NCI-H774 (cell line): ENCODE measurements at regions not wholly inside any gene's neighbourhood (a gene's known extent, or its start where the extent isn't known, plus 50 kb on each side); places are given as distances from the start of the nearest gene placed in this dataset.
"Not testable (repeated sequence)": the region's sequence is repeated elsewhere in the genome, so short reads cannot be mapped to it uniquely, and the experiment has no call there.

Experiments
- DNase-seq: peaks from one replicate; lab custom pipeline; 2025; lab: John Stamatoyannopoulos, UW

DNA sequence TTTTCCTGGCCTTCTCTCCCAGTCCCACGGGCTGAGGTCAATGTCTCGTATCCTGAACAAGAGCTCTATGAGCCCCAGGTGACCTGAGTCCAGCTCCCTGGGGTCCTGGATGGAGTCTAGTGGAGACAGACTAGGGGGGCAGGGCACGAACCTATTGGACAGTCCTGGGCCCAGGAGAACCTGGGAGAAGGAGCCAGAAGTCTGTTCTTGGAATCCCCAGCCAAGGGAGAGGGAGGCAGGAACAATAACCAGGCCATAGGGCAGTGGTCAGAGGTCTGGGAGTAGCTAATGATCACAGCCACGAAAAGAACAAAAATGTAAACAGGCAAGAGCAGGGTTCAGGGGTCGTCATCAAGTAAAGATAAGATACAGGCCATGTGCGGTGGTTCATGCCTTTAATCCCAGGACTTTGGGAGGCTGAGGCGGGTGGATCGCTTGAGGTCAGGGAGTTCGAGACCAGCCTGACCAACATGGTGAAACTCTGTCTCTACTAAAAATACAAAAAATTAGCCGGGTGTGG, 60.8 kb downstream of the COPRS start:
- no peak for DNase-seq

DNA sequence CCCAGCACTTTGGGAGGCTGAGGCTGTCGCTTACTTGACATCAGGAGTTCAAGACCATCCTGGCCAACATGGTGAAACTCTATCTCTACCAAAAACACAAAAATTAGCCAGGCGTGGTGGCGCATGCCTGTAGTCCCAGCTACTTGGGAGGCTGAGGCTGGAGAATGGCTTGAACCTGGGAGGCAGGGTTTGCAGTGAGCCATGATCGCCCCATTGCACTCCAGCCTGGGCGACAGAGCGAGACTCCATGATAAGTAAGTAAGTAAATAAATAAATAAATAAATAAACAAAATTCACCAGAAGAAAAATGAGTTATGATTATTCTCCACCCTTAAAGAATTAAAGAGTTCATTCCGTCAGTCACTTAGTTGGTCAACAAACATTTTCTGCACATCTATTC, 63.1 kb downstream of the COPRS start:
- not testable (repeated sequence) for DNase-seq

DNA sequence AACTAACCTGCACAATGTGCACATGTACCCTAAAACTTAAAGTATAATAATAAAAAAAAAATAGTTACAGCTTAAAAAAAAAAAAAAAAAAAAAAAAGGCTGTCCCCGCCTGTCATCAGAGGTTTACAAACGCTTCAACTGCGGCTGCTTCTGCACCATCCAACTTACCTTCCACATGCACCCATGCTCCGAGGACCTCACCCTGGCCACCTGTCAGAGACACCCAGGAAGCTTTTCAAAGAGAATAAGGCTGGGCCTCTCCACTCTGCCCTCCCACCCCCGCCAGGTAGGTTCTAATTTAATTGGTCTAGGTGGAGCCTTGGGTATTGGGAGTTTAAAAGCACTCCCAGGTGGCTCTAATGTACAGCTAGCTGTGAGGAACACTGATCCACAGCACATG, 64.9 kb downstream of the COPRS start:
- DNase-seq = no peak

DNA sequence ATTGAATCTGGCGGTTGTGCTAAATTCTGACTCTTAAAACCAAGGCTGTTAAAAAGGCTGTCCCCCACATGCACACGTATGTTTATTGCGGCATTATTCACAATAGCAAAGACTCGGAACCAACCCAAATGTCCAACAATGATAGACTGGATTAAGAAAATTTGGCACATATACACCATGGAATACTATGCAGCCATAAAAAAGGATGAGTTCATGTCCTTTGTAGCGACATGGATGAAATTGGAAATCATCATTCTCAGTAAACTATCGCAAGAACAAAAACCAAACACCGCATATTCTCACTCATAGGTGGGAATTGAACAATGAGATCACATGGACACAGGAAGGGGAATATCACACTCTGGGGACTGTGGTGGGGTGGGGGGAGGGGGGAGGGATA, 65.4 kb downstream of the COPRS start:
- not testable (repeated sequence) for DNase-seq

DNA sequence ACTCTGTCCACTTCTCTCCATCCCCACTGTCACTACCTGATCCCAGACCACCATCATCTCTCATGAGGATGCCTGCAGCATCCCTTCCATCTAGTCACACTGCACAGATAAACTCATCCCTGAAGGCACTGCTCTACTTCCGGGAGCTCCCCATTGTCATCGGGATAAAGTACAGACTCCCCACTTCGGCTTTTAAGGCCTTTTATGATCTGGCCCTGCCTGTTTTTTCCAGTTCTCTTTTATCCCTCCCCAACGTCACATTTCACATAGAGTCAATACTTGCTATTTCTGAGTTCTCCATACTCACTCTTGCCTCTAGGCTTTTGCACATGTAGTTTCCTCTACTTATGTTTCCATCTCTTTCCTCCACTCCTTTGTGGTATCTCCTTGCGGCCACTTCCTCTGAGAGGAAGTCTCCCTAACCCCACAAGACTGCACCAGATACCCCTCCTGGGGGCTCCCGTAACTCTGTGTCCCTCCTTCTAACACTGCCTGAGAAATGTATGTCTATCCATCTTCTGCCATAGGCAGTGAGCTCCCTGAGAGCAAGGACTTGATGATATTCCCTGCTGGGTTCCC, 66.9 kb downstream of the COPRS start:
- no peak for DNase-seq

DNA sequence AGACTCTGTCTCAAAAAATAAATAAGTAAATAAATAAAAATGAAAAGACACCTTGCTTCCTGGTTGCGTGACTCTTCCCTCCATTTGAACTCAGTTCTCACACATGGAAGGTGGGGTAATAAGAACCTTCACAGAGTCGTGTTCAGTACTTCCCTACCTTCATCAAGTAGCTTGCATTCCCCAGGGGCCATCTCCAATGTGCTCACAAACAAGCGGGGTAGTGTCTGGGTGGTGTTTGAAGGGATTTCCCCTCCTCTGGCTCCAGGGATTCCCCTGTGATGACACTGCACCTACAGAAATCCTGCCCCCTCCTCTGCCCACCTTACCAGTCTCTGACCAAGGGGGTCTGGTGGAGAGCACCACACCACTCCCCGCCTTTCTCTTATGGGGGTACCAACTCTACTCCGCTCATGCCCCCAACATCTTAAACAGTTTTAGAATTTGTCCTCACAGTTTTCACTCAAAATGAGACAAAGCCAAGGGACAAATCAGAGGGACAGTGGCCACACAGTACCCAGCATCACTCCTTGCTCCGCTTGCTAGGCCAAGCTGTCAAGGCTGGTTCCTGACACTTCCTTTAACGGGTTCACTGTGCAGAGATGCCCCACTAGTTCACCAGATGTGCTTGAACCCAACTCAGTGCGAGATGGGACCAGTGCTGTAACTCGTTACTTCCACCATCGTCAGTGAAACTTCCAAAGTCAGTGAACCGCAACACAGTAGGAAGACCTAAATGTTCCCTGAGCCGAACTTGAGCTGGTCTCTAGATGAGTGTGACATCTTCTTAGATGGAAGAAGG, 69.1 kb downstream of the COPRS start:
- no peak for DNase-seq

DNA sequence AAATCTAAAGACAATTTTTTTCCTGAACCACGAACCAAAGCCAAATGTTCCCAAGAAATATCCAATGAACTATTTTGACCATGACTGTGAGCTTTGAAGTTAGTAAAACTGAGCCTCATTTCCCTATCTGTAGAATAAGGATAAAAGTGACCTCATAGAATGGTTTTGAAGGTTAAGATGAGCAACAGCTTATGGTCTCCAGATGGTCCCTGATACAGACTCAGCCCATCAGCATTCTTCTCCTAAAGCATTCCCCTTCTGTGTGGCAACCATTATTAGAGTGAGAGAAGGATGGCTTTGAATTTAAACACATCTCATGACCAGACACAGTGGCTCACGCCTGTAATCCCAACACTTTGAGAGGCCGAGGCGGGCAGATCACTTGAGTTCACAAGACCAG, 70.1 kb downstream of the COPRS start:
- no peak for DNase-seq

DNA sequence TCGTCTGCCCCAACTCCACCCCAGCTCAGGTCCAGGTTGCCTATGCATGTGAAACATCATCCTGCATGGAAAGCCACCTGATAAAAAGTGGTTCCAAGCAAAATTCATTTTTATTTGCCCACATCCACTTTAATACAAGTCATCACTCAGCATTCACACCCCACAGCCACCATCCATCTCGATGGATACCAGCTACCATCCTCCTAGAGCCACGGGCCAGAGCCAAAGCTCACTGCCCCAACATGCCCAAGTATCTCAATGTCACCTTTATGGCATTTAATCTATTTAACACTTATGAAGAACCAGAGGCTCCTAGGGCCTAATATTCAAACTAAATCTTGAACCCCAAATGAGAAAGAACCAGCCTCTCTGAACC, 70.5 kb downstream of the COPRS start:
- no peak for DNase-seq

DNA sequence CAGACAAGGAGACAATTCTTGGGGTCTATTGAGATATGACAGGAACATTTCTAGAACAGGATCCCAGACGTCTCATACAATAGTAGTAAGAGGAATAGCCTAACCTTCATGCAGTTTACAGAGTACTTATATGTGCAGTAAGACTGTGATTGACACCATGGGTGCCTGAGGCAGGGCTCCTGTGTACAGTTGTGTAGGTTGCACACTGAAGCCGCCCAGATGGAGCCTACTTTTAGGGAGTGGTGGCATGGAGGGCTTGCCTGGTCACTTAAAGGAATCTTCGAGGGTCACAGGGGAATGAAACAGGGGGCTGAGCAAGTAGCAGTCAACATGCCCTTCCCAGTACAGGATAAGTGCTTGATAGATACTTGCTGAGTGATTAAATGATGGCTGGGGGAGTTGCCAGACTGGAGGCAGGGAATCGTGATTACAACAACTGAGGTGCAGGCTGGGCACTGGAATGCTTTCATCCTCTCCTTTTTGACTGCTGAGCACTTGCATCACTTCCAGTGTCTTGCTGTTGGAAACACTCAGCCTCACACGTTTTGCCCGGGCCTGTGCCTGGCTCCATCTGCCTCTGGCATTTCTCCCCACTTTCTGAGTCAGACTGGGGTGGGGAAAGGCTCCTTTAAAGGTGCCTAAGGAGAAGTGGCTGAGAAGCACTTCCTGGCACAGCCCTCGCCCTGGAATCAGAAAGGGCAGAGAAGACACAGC, 71.0 kb downstream of the COPRS start:
- no peak for DNase-seq

DNA sequence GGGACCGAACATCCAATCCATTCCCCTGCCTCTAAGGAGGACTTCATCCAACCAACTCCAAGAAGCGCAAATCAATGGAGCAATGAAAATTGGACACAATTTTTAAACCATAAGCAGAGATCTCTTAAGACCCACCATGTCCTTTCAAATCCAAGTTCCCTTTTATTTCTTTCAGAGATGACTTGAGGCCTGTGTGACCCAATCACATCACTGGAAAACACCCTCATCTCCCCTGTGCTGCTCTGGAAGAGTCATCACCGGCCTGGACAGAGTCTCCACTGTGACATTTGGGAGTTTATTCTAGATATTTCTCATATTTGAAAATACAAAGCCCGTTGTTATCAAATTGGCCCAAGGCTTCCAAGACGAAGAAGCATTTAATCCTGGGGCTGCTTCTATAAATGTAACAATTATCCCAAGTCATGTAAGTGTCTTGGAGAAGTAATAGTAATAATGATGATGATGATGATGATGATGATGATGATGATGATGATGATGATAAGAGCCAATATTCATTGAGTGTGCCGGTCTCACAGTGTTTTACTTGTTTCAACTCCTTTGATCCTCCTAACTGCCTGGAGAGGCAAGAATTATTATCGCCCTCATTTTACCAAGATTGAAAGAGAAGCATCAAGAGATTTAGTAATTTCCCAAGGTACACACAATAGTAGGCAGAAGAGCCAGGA, 72.1 kb downstream of the COPRS start:
- DNase-seq = no peak

DNA sequence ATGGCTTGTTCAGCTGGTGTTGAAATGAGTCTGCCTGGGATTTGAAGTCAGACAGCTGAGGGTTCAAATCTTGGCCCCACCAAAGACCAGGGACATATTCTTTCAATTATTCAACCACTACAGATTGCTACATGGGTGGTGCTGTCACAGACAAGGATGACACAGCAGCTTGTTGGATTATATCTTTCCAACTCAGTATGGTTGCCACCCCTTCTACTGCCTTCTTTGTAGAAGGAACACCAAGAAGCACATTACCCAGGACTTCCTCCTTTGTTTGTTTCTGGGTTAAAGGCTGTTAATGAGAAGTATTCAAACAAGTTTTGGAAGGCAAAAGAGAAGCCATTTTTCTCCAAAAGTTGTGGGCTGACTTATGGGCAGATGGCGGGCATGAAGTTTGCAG, 78.6 kb downstream of the COPRS start:
- DNase-seq = no peak

DNA sequence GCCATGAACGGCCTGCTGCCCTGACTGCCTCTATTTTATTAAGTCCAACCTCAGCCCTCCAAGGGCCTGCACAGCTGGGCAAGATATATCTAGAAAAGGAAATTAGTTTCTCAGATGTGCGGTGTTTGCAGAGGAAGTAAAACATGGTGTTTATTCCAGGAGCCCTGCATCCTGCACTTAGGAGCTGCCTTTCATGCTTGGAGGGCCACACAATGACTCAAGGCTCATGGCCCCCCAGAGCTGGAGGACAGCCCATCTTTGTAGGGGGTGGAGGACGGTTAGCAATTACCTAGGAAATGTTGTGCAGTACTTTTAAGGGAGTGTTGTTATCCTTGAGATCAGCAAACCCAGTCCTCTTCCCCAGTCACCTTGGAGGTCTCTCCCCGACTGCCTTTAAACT, 80.5 kb downstream of the COPRS start:
- DNase-seq = no peak

DNA sequence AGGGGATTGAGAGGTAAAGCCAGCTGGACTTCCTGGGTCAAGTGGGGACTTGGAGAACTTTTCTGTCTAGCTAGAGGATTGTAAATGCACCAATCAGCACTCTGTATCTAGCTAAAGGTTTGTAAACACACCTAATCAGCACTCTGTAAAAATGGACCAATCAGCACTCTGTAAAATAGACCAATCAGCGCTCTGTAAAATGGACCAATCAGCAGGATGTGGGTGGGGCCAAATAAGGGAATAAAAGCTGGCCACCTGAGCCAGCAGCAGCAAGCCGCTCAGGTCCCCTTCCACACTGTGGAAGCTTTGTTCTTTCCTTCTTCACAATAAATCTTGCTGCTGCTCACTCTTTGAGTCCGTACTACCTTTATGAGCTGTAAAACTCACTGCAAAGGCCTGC, 87.7 kb downstream of the COPRS start:
- DNase-seq = not testable (repeated sequence)

DNA sequence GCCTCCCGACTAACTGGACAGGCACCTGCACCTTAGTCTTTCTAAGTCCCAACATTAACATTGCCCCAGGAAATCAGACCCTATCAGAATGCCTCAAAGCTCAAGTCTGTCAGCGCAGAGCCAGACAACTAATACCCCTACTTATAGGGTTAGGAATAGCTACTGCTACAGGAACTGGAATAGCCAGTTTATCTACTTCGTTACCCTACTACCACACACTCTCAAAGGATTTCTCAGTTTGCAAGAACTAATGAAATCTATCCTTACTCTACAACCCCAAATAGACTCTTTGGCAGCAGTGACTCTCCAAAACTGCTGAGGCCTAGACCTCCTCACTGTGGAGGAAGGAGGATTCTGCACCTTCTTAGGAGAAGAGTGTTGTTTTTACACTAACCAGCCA, 88.5 kb downstream of the COPRS start:
- not testable (repeated sequence) for DNase-seq

DNA sequence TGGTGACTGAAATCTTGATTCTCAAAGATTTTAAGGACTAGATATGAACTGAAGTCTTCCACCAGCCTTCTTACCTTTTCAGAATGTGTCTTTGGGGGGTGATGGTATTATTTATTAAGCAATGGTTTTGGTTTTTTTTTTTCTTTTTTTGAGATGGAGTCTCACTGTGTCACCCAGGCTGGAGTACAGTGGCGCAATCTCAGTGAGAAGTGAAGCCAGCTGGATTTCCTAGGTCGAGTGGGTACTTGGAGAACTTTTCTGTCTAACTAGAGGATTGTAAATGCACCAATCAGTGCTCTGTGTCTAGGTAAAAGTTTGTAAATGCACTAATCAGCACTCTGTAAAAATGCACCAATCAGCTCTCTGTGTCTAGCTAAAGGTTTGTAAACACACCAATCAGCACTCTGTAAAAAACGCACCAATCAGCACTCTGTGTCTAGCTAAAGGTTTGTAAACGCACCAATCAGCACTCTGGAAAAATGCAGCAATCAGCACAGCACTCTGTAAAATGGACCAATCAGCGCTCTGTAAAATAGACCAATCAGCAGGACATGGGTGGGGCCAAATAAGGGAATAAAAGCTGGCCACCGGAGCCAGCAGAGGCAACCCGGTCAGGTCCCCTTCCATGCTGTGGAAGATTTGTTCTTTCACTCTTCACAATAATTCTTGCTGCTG, 97.1 kb downstream of the COPRS start:
- DNase-seq = not testable (repeated sequence)

DNA sequence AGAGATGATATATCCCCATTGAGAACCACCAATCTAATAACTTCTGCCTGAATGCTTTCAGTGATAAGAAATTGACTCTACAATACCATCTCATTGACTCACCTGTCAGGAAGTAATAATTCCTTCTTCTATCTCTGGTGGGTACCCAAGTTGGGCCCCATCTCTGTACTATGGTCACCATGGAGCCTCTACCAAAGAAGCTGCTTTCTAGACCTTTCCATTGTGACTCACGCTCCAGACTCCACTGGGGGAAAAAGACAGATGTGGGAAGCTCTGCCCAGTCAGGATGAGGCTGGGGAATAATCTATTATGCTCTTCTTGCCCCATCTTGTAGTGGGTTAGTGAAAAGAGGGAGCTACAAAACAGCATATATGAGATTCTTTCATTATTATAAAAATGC, 100.4 kb downstream of the COPRS start:
- no peak for DNase-seq

DNA sequence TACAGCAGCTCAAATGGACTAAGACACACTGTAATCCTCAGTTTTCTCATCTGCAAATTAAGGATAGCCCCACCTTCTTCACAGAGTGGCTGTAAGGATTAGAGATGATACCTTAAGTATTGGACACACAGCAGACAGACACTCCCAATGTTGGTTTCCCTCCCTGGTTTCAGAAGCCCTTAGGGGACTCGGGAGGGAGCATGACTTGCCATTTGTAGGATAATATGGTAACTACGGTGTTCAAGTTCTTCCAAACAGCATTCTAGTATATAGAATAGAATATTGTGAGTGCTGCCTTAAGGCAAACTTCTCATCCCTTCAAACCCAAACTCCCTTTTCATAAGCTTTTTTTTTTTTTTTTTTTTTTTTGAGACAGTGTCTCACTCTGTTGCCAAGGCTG, 101.9 kb downstream of the COPRS start:
- DNase-seq = no peak

DNA sequence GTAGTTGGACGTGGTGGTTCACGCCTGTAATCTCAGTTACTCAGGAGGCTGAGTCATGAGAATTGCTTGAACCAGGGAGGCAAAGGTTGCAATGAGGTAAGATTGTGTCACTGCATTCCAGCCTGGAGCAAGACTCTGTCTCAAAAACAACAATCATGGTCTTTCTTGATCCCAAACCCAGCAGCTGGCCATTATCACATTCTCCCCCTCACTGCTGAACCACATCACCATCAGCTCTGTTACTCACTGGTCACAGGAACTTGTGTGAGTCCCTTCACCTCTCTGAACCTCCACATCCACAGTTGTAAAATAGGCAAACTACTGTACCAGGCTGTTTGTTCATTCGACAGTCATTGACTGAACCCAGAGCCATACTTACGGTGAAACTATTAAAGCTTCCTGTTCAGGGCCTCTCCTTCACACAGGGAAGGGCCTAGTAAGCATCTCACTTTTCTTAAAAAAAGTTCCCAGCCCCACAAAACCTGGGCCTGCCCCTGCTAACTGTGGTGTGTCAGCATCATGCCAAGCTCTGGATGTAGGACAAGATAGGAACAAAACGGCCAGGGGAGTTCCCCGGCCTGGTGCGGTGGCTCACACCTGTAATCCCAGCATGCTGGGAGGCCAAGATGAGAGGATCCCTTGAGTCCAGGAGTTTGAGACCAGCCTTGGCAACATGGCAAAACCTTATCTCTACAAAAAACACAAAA, 104.7 kb downstream of the COPRS start:
- DNase-seq = no peak

DNA sequence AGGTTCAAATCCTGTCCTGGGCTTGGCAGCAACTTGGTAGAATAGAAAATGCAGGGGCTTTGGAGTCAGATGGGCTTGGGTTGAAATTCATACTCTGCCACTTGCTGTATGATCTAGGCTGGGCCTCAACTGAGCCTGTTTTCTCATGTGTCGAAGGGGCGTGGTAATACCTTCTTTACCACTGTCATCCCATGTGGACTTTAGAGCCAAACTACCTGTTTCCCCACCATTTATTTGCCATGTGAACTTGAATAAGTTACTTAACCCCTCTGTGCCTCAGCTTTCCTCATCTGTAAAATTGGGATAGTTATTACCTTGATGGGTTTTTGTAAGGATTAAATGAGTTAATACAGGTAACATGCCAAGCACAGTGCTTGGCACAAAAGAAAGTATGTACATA, 106.0 kb downstream of the COPRS start:
- DNase-seq = no peak

DNA sequence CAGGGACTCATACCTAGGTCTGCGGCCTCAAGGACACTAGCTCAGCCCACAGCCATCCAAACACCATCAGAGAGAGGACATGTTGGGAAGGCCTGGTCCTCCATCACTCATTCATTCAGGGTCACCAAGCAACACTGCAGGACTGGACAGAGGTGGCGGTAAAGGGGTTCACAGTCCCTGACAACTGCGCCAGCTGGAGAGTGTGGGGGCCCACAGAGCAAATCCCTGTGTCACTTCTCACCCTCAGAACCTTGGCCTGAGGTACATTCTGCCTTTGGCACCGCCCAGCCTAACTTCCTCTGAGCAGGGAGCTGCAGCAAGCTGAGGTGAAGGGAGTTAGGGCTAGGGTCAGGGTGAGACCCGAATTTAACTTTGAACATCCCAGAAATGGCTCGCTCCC, 106.5 kb downstream of the COPRS start:
- DNase-seq = no peak

DNA sequence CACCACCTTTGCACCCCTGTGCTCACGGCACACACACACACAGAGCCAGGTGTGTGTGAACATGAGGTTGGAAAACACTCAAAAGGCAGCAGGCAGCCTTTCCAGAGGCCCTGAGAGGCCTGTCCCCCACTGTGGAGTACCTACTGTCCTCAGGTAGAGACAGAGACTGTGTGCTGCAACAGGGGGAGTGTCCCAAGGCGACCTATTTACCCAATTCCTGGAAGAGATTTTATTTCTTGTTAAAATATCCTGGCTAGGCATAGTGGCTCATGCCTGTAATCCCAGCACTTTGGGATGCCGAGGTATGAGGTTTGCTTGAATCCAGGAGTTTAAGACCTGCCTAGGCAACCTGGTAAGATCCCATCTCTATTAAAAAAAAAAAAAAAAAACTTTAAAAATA, 108.5 kb downstream of the COPRS start:
- peak; percentile 12 for DNase-seq
